ENCODE measurements at regions not wholly inside any gene's neighbourhood (a gene's known extent, or its start where the extent isn't known, plus 50 kb on each side); places are given as distances from the start of the nearest gene placed in this dataset.
"Not testable (repeated sequence)": the region's sequence is repeated elsewhere in the genome, so short reads cannot be mapped to it uniquely, and the experiment has no call there.

- no peak for FAIRE-seq
These were observed 484.5 kb upstream of the PROK2 start for GRCh38 chr3:72269475-72269874.

GRCh38 chr3:72266921-72267524 lies 482.1 kb upstream of the PROK2 start:
- not testable (repeated sequence) for FAIRE-seq

GRCh38 chr3:72266016-72266370 lies 481.0 kb upstream of the PROK2 start:
- FAIRE-seq: no peak

- FAIRE-seq: no peak
These were observed 480.5 kb upstream of the PROK2 start for GRCh38 chr3:72265256-72266015.

- no peak for FAIRE-seq
These were observed 478.5 kb upstream of the PROK2 start for GRCh38 chr3:72263223-72263990.

- no peak for FAIRE-seq
These were observed 477.8 kb upstream of the PROK2 start for GRCh38 chr3:72262736-72263135.

- no peak for FAIRE-seq
These were observed 476.9 kb upstream of the PROK2 start for GRCh38 chr3:72261566-72262564.

- no peak for FAIRE-seq
These were observed 475.6 kb upstream of the PROK2 start for GRCh38 chr3:72260588-72260910.

- no peak for FAIRE-seq
These were observed 475.0 kb upstream of the PROK2 start for GRCh38 chr3:72259755-72260587.

GRCh38 chr3:72258361-72259141 lies 473.6 kb upstream of the PROK2 start:
- no peak for FAIRE-seq

GRCh38 chr3:72257738-72258137 lies 472.8 kb upstream of the PROK2 start:
- FAIRE-seq: no peak

GRCh38 chr3:72257203-72257602 lies 472.3 kb upstream of the PROK2 start:
- FAIRE-seq: no peak

- FAIRE-seq: no peak
These were observed 471.8 kb upstream of the PROK2 start for GRCh38 chr3:72256716-72257115.

GRCh38 chr3:72255791-72256559 lies 471.0 kb upstream of the PROK2 start:
- no peak for FAIRE-seq

GRCh38 chr3:72255191-72255590 lies 470.2 kb upstream of the PROK2 start:
- no peak for FAIRE-seq

GRCh38 chr3:72254483-72254882 lies 469.5 kb upstream of the PROK2 start:
- no peak for FAIRE-seq

- FAIRE-seq: no peak
These were observed 465.8 kb upstream of the PROK2 start for GRCh38 chr3:72250725-72251124.

- FAIRE-seq: no peak
These were observed 463.9 kb upstream of the PROK2 start for GRCh38 chr3:72248869-72249268.

GRCh38 chr3:72248389-72248761 lies 463.4 kb upstream of the PROK2 start:
- FAIRE-seq: no peak
